AG09319 (cell line): ENCODE measurements at regions not wholly inside any gene's neighbourhood (a gene's known extent, or its start where the extent isn't known, plus 50 kb on each side); places are given as distances from the start of the nearest gene placed in this dataset.

Experiments used
- DNase-seq: peaks from one replicate; pipeline ENCODE4 v3.0.0-alpha.2; 2010; ENCODE audit warnings: low read depth; ENCODE audit errors: extremely low read depth
- TF ChIP-seq, protein P1 (sequence below): IDR thresholded peaks from 2 replicates; pipeline ENCODE4 v1.5.1; 2011; ENCODE audit warnings: low read depth, mild to moderate bottlenecking, inconsistent platforms, low read length, moderate library complexity

- TF ChIP-seq, protein P1, sequence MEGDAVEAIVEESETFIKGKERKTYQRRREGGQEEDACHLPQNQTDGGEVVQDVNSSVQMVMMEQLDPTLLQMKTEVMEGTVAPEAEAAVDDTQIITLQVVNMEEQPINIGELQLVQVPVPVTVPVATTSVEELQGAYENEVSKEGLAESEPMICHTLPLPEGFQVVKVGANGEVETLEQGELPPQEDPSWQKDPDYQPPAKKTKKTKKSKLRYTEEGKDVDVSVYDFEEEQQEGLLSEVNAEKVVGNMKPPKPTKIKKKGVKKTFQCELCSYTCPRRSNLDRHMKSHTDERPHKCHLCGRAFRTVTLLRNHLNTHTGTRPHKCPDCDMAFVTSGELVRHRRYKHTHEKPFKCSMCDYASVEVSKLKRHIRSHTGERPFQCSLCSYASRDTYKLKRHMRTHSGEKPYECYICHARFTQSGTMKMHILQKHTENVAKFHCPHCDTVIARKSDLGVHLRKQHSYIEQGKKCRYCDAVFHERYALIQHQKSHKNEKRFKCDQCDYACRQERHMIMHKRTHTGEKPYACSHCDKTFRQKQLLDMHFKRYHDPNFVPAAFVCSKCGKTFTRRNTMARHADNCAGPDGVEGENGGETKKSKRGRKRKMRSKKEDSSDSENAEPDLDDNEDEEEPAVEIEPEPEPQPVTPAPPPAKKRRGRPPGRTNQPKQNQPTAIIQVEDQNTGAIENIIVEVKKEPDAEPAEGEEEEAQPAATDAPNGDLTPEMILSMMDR = no peak
- no peak for DNase-seq
These were observed 365.7 kb downstream of the EDEM1 start for GRCh38 chr3:5553203-5553602.

DNA sequence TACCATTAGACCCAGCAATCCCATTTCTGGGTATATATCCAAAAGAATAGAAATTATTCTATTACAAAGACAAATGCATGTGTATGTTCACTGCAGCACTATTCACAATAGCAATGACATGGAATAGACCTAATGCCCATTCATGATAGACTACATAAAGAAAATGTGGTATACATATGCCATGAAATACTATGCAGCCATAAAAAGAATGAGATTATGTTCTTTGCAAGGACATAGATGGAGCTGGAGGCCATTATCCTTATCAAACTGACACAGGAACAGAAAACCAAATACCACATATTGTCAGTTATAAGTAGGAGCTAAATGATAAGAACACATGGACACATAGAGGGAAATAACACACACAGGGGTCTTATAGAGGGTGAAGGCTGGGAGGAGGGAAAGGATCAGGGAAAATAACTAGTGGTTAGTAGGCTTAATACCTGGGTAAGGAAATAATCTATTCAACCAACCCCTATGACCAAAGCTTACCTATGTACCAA, 366.8 kb downstream of the EDEM1 start:
- no peak for DNase-seq
- TF ChIP-seq, protein P1 = no peak

DNA sequence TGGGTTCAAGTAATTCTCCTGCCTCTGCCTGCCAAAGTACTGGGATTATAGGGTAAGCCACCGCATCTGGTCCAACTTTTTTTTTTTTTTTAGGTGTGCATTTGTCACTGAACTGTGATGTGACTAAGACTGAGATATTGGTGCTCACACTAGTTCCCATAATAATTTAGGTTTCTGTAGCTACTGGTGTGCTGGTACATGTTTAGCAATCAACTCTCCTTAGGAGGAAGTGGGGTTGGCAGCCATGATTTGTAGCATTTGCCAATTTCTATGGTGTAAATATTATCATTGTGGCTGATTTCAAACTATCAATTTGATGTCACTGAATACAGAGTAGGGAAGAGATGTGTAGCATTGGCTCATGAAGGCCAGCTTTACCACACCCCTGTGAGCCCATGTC, 372.7 kb downstream of the EDEM1 start:
- TF ChIP-seq, protein P1 = no peak

DNA sequence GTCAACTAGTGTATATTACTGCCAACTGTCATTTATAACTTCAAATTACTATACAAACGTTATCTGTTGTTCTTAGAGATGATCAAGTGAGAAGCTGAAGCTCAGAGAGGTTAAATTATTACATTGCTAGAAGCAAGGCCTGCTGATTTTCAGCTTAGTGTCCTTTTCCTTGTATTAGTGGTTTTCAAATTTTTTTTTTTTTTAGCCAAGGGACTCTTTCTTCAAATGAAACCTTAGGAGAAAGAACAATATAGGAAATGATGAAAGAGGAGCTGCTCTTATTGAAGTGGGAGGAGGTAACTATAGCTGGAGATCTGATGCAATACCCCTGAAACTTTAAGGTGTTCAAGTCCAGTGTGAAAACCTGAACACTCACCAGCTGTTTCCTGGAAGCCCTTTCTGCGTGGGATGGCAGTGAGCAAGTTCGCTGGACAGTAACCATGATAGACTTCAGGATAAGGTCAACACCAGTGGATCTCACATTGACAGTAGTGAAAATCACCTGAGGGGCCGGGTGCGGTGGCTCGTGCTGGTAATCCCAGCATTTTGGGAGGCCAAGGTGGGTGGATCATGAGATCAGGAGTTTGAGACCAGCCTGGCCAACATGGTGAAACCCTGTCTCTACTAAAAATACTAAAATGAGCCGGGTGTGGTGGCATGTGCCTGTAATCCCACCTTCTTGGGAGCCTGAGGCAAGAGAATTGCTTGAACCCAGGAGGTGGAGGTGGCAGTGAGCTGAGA, 376.2 kb downstream of the EDEM1 start:
- TF ChIP-seq, protein P1 = no peak
- DNase-seq = no peak

More for the DNA sequence above, 372.7 kb downstream of the EDEM1 start:
- DNase-seq = no peak

DNA sequence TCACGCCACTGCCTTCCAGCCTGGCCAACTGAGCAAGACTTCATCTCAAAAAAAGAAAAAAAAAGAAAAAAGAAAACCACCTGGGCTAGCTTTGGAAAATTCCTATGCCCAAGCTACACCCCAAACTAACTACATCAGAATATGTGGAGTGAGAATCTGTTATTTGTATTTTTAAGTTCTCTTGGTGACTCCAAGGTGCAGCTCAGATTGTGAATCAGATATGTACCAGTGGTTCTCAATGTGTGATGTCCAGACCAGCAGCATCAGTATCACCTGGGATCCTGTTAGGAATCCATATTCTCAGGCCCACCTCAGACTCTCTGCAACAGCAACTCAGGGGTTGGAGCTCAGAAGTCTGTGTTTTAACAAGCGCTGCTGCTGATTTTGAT, 376.8 kb downstream of the EDEM1 start:
- TF ChIP-seq, protein P1 = no peak
- no peak for DNase-seq

GRCh38 chr3:5565026-5565425, 377.5 kb downstream of the EDEM1 start:
- DNase-seq = no peak
- TF ChIP-seq, protein P1 = no peak

GRCh38 chr3:5567113-5567512, 379.6 kb downstream of the EDEM1 start:
- TF ChIP-seq, protein P1 = no peak
- DNase-seq = no peak
